ENCODE measurements at regions not wholly inside any gene's neighbourhood (a gene's known extent, or its start where the extent isn't known, plus 50 kb on each side); places are given as distances from the start of the nearest gene placed in this dataset.

GRCh38 chr18:35811896-35812295 is 160.6 kb upstream of the RMP24 start (continued):
- no peak for TF ChIP-seq CEBPZ (IDR thresholded peaks at IDR 0.05; ENCODE audit: low read depth, low read length)
- no peak for TF ChIP-seq ZBED1 (IDR thresholded peaks at IDR 0.05; ENCODE audit: borderline replicate concordance)
- peak in 1 of 2 experiments; percentile 10; a peak in 1 of 4 replicates for TF ChIP-seq BHLHE40 (IDR thresholded peaks at IDR 0.05; ENCODE audit: borderline replicate concordance in 1 of 2, low read depth in 2 of 2, low read length in 1 of 2)
- peak; percentile 83 for TF ChIP-seq ATF7 (IDR thresholded peaks at IDR 0.05; ENCODE audit: low read depth)
- no peak for TF ChIP-seq TCF12 (IDR thresholded peaks at IDR 0.05; ENCODE audit: low read depth, low read length)
- TF ChIP-seq IKZF1 (conservative IDR thresholded peaks at IDR 0.05), result peak; percentile 90
- TF ChIP-seq CBX5 (IDR thresholded peaks at IDR 0.05; ENCODE audit: low read depth), result no peak
- TF ChIP-seq IKZF2 (IDR thresholded peaks at IDR 0.05), result peak; percentile 84 to 86; a peak in 3 of 4 replicates
- no peak for TF ChIP-seq POLR2A (IDR thresholded peaks at IDR 0.05; ENCODE audit: low read depth, low read length)
- no peak for TF ChIP-seq NR2C2 (IDR thresholded peaks at IDR 0.05; ENCODE audit: borderline replicate concordance, control insufficient read depth, insufficient read length, low read depth)
- peak in 1 of 2 experiments; percentile 56; a peak in 2 of 4 replicates for TF ChIP-seq EP300 (IDR thresholded peaks at IDR 0.05; ENCODE audit: borderline replicate concordance in 1 of 2, control insufficient read depth in 1 of 2, low read depth in 2 of 2, low read length in 2 of 2)
- TF ChIP-seq PBX3 (IDR thresholded peaks at IDR 0.05; ENCODE audit: insufficient replicate concordance, low read depth, low read length), result no peak
- TF ChIP-seq RAD51 (IDR thresholded peaks at IDR 0.05), result no peak
- peak; percentile 70 for TF ChIP-seq RELB (IDR thresholded peaks at IDR 0.05; ENCODE audit: low read depth)
- TF ChIP-seq ZBTB40 (IDR thresholded peaks at IDR 0.05; ENCODE audit: borderline replicate concordance), result no peak
- TF ChIP-seq DPF2 (IDR thresholded peaks at IDR 0.05), result peak; percentile 80
- TF ChIP-seq TARDBP (IDR thresholded peaks at IDR 0.05; ENCODE audit: borderline replicate concordance), result no peak
- no peak for TF ChIP-seq EED (IDR thresholded peaks at IDR 0.05; ENCODE audit: low read depth)
- peak; percentile 50 for TF ChIP-seq MEF2B (IDR thresholded peaks at IDR 0.05; ENCODE audit: partially characterized antibody, poor library complexity, severe bottlenecking)
- TF ChIP-seq ATF2 (IDR thresholded peaks at IDR 0.05; ENCODE audit: low read length), result no peak
